ENCODE measurements at regions not wholly inside any gene's neighbourhood (a gene's known extent, or its start where the extent isn't known, plus 50 kb on each side); places are given as distances from the start of the nearest gene placed in this dataset.
"Not testable (repeated sequence)": the region's sequence is repeated elsewhere in the genome, so short reads cannot be mapped to it uniquely, and the experiment has no call there.

GRCh38 chr13:111658145-111659100, 338.0 kb downstream of the TEX29 start:
- no peak overlapping the region for H3K4me3 ChIP-seq (ENCODE audit: low read depth, low read length)

- no peak overlapping the region for H3K4me3 ChIP-seq (ENCODE audit: low read depth, low read length)
Observed at GRCh38 chr13:111659219-111659775, 338.9 kb downstream of the TEX29 start.

GRCh38 chr13:111659842-111660241, 339.4 kb downstream of the TEX29 start:
- H3K4me3 ChIP-seq (ENCODE audit: low read depth, low read length), result no peak overlapping the region

GRCh38 chr13:111661052-111661451, 340.6 kb downstream of the TEX29 start:
- H3K4me3 ChIP-seq (ENCODE audit: low read depth, low read length), result no peak overlapping the region

- H3K4me3 ChIP-seq (ENCODE audit: low read depth, low read length), result no peak overlapping the region
Observed at GRCh38 chr13:111661776-111662175, 341.3 kb downstream of the TEX29 start.

- H3K4me3 ChIP-seq (ENCODE audit: low read depth, low read length), result no peak overlapping the region
Observed at GRCh38 chr13:111662451-111662850, 342.0 kb downstream of the TEX29 start.

- H3K4me3 ChIP-seq (ENCODE audit: low read depth, low read length), result no peak overlapping the region
Observed at GRCh38 chr13:111662895-111663294, 342.5 kb downstream of the TEX29 start.

GRCh38 chr13:111663505-111663904, 343.1 kb downstream of the TEX29 start:
- H3K4me3 ChIP-seq (ENCODE audit: low read depth, low read length), result no peak overlapping the region

- H3K4me3 ChIP-seq (ENCODE audit: low read depth, low read length), result no peak overlapping the region
Observed at GRCh38 chr13:111663953-111664421, 343.5 kb downstream of the TEX29 start.

GRCh38 chr13:111664696-111665095, 344.3 kb downstream of the TEX29 start:
- H3K4me3 ChIP-seq (ENCODE audit: low read depth, low read length), result no peak overlapping the region

- no peak overlapping the region for H3K4me3 ChIP-seq (ENCODE audit: low read depth, low read length)
Observed at GRCh38 chr13:111665691-111666095, 345.3 kb downstream of the TEX29 start.

- H3K4me3 ChIP-seq (ENCODE audit: low read depth, low read length), result no peak overlapping the region
Observed at GRCh38 chr13:111666164-111666776, 345.8 kb downstream of the TEX29 start.

- no peak overlapping the region for H3K4me3 ChIP-seq (ENCODE audit: low read depth, low read length)
Observed at GRCh38 chr13:111667757-111668156, 347.3 kb downstream of the TEX29 start.

- no peak overlapping the region for H3K4me3 ChIP-seq (ENCODE audit: low read depth, low read length)
Observed at GRCh38 chr13:111668451-111668850, 348.0 kb downstream of the TEX29 start.

- H3K4me3 ChIP-seq (ENCODE audit: low read depth, low read length), result not testable (repeated sequence)
Observed at GRCh38 chr13:111672198-111672597, 351.8 kb downstream of the TEX29 start.

- H3K4me3 ChIP-seq (ENCODE audit: low read depth, low read length), result not testable (repeated sequence)
Observed at GRCh38 chr13:111678120-111678882, 357.9 kb downstream of the TEX29 start.

- H3K4me3 ChIP-seq (ENCODE audit: low read depth, low read length), result not testable (repeated sequence)
Observed at GRCh38 chr13:111679645-111680044, 359.2 kb downstream of the TEX29 start.

- H3K4me3 ChIP-seq (ENCODE audit: low read depth, low read length), result not testable (repeated sequence)
Observed at GRCh38 chr13:111680100-111680499, 359.7 kb downstream of the TEX29 start.

- H3K4me3 ChIP-seq (ENCODE audit: low read depth, low read length), result not testable (repeated sequence)
Observed at GRCh38 chr13:111692028-111692427, 371.6 kb downstream of the TEX29 start.

- not testable (repeated sequence) for H3K4me3 ChIP-seq (ENCODE audit: low read depth, low read length)
Observed at GRCh38 chr13:111696121-111696520, 370.8 kb upstream of the SOX1 start.

- H3K4me3 ChIP-seq (ENCODE audit: low read depth, low read length), result not testable (repeated sequence)
Observed at GRCh38 chr13:111702059-111702458, 364.9 kb upstream of the SOX1 start.

Data from iPS-11a (cell line).